Neutrophil (primary cell): ENCODE measurements at regions not wholly inside any gene's neighbourhood (a gene's known extent, or its start where the extent isn't known, plus 50 kb on each side); places are given as distances from the start of the nearest gene placed in this dataset.

Source experiments
- H3K27ac ChIP-seq: fragments of 200-600 bp; sonication (generic); 2 replicates; pipeline ENCODE4 v1.5.1; 2016; ENCODE audit warnings: mild to moderate bottlenecking, moderate library complexity
- H3K27me3 ChIP-seq: fragments of 200-600 bp; sonication (generic); 2 replicates; pipeline ENCODE4 v1.6.0; 2016; ENCODE audit warnings: mild to moderate bottlenecking
- H3K36me3 ChIP-seq: fragments of 200-600 bp; sonication (generic); 2 replicates; pipeline ENCODE4 v1.5.1; 2017
- H3K4me1 ChIP-seq, 2 experiments: fragments of 200-600 bp in 1 of 2; sonication (generic) in 1 of 2; 1 replicate in 1 of 2; 2 replicates in 1 of 2; pipeline versions ENCODE4 v1.5.1 to v1.6.1; 2013 to 2016; ENCODE audit warnings: low read depth in 1 of 2, low read length in 1 of 2, mild to moderate bottlenecking in 1 of 2, moderate library complexity in 1 of 2; ENCODE audit not compliant: control insufficient read depth in 1 of 2, insufficient read depth in 1 of 2
- H3K4me3 ChIP-seq, 2 experiments: fragments of 200-600 bp in 1 of 2; sonication (generic) in 1 of 2; 1 replicate in 1 of 2; 2 replicates in 1 of 2; pipeline ENCODE4 v1.5.1; 2013 to 2016; ENCODE audit warnings: low read depth in 1 of 2, low read length in 1 of 2, mild to moderate bottlenecking in 1 of 2, moderate library complexity in 1 of 2
- H3K9me3 ChIP-seq: fragments of 200-600 bp; sonication (generic); 2 replicates; pipeline ENCODE4 v1.5.1; 2016
- CTCF ChIP-seq: fragments of 200-600 bp; sonication (generic); IDR thresholded peaks from 2 replicates; pipeline ENCODE4 v1.5.1; 2016; ENCODE audit warnings: antibody characterized with exemption

- no peak for TF ChIP-seq CTCF
- no peaks in the 10 kb centered on the region for H3K27me3 ChIP-seq
- H3K36me3 ChIP-seq, result no peaks in the 10 kb centered on the region
- H3K9me3 ChIP-seq, result no peaks in the 10 kb centered on the region
- H3K27ac ChIP-seq, result no peak overlapping the region
- H3K4me3 ChIP-seq, result no peak overlapping the region
- H3K4me1 ChIP-seq, result no peaks in the 10 kb centered on the region
Measured at GRCh38 chr6:50187351-50187921, 137.7 kb upstream of the DEFB112 start.

GRCh38 chr6:50198245-50198644 is 148.5 kb upstream of the DEFB112 start:
- TF ChIP-seq CTCF, result no peak
- no peaks in the 10 kb centered on the region for H3K9me3 ChIP-seq
- no peak overlapping the region for H3K4me3 ChIP-seq
- no peaks in the 10 kb centered on the region for H3K4me1 ChIP-seq
- H3K36me3 ChIP-seq, result no peaks in the 10 kb centered on the region
- H3K27me3 ChIP-seq, result no peaks in the 10 kb centered on the region
- H3K27ac ChIP-seq, result no peak overlapping the region

GRCh38 chr6:50202766-50203165 is 153.0 kb upstream of the DEFB112 start:
- H3K36me3 ChIP-seq, result no peaks in the 10 kb centered on the region
- H3K27me3 ChIP-seq, result no peaks in the 10 kb centered on the region
- no peak overlapping the region for H3K27ac ChIP-seq
- H3K4me3 ChIP-seq, result no peak overlapping the region
- no peak for TF ChIP-seq CTCF
- H3K4me1 ChIP-seq, result no peaks in the 10 kb centered on the region
- H3K9me3 ChIP-seq, result no peaks in the 10 kb centered on the region

- H3K4me1 ChIP-seq, result no peaks in the 10 kb centered on the region
- no peak for TF ChIP-seq CTCF
- no peak overlapping the region for H3K4me3 ChIP-seq
- no peak overlapping the region for H3K27ac ChIP-seq
- H3K27me3 ChIP-seq, result no peaks in the 10 kb centered on the region
- no peaks in the 10 kb centered on the region for H3K9me3 ChIP-seq
- no peaks in the 10 kb centered on the region for H3K36me3 ChIP-seq
Measured at GRCh38 chr6:50211582-50211981, 161.9 kb upstream of the DEFB112 start.

- no peaks in the 10 kb centered on the region for H3K9me3 ChIP-seq
- H3K27me3 ChIP-seq, result no peaks in the 10 kb centered on the region
- no peak overlapping the region for H3K27ac ChIP-seq
- TF ChIP-seq CTCF, result no peak
- no peaks in the 10 kb centered on the region for H3K4me1 ChIP-seq
- H3K4me3 ChIP-seq, result no peak overlapping the region
- no peaks in the 10 kb centered on the region for H3K36me3 ChIP-seq
Measured at GRCh38 chr6:50213146-50213545, 163.4 kb upstream of the DEFB112 start.

- Histone ChIP-seq H3K36me3 (no peaks in the 10 kb centered on the region), H3K4me1 (no peaks in the 10 kb centered on the region), H3K27me3 (no peaks in the 10 kb centered on the region), H3K4me3 (no peak overlapping the region), H3K9me3 (no peaks in the 10 kb centered on the region), H3K27ac (no peak overlapping the region)
- TF ChIP-seq CTCF, result no peak
Measured at GRCh38 chr6:50214937-50215336, 165.2 kb upstream of the DEFB112 start.
